Mucosa of rectum (tissue), 2 donors: ENCODE measurements at regions not wholly inside any gene's neighbourhood (a gene's known extent, or its start where the extent isn't known, plus 50 kb on each side); places are given as distances from the start of the nearest gene placed in this dataset.

ENCODE experiments used
- H3K27ac ChIP-seq, 2 donors: one replicate each; pipeline ENCODE4 v1.7.0; 2013; ENCODE audit warnings: inconsistent platforms in 2 of 2, low read depth in 2 of 2, low read length in 2 of 2
- H3K27me3 ChIP-seq, 2 donors: one replicate each; pipeline ENCODE4 v1.7.0; 2013; ENCODE audit warnings: low read length in 2 of 2; ENCODE audit not compliant: control insufficient read depth in 2 of 2, insufficient read depth in 2 of 2
- H3K36me3 ChIP-seq, 2 donors: one replicate each; pipeline ENCODE4 v1.7.0; 2013; ENCODE audit warnings: low read length in 2 of 2; ENCODE audit not compliant: control insufficient read depth in 2 of 2, insufficient read depth in 2 of 2
- H3K4me1 ChIP-seq, 2 donors: one replicate each; pipeline ENCODE4 v1.7.0; 2013; ENCODE audit warnings: low read length in 2 of 2, mild to moderate bottlenecking in 1 of 2; ENCODE audit not compliant: control insufficient read depth in 2 of 2, insufficient read depth in 2 of 2
- H3K4me3 ChIP-seq, 2 donors: one replicate each; pipeline ENCODE4 v1.7.0; 2013; ENCODE audit warnings: low read length in 2 of 2
- H3K9ac ChIP-seq, 2 donors: one replicate each; pipeline ENCODE4 v1.7.0; 2013; ENCODE audit warnings: low read length in 2 of 2, low read depth in 1 of 2, mild to moderate bottlenecking in 1 of 2
- H3K9me3 ChIP-seq, 2 donors: one replicate each; pipeline ENCODE4 v1.7.0; 2013; ENCODE audit warnings: low read length in 2 of 2; ENCODE audit not compliant: control insufficient read depth in 2 of 2
- donor health status: healthy.
- donor health status: Normal muscosa, but diverticular disease.

- H3K9ac ChIP-seq: no peak overlapping the region
- H3K36me3 ChIP-seq: no peaks in the 10 kb centered on the region
- no peaks in the 10 kb centered on the region for H3K4me1 ChIP-seq
- no peaks in the 10 kb centered on the region for H3K9me3 ChIP-seq
- peaks cover 0 to 2% of the 10 kb centered on the region in 2 donors for H3K27me3 ChIP-seq
- no peak overlapping the region for H3K27ac ChIP-seq
- H3K4me3 ChIP-seq: no peak overlapping the region
These were observed 232.1 kb upstream of the F9 start for GRCh38 chrX:139298437-139298836.

GRCh38 chrX:139297638-139298037 lies 232.9 kb upstream of the F9 start:
- Histone ChIP-seq H3K9me3 (no peaks in the 10 kb centered on the region), H3K27ac (no peak overlapping the region), H3K27me3 (no peaks in the 10 kb centered on the region), H3K4me3 (no peak overlapping the region), H3K4me1 (no peaks in the 10 kb centered on the region), H3K36me3 (no peaks in the 10 kb centered on the region), H3K9ac (no peak overlapping the region)

- H3K9ac ChIP-seq: no peak overlapping the region
- H3K36me3 ChIP-seq: no peaks in the 10 kb centered on the region
- no peaks in the 10 kb centered on the region for H3K9me3 ChIP-seq
- H3K4me1 ChIP-seq: no peaks in the 10 kb centered on the region
- H3K27me3 ChIP-seq: no peaks in the 10 kb centered on the region
- H3K27ac ChIP-seq: no peak overlapping the region
- no peak overlapping the region for H3K4me3 ChIP-seq
These were observed 236.5 kb upstream of the F9 start for GRCh38 chrX:139293991-139294390.

GRCh38 chrX:139290310-139290709 lies 240.2 kb upstream of the F9 start:
- Histone ChIP-seq H3K4me3 (no peak overlapping the region), H3K9ac (no peak overlapping the region), H3K36me3 (no peaks in the 10 kb centered on the region), H3K27me3 (no peaks in the 10 kb centered on the region), H3K9me3 (no peaks in the 10 kb centered on the region), H3K27ac (no peak overlapping the region), H3K4me1 (no peaks in the 10 kb centered on the region)

- Histone ChIP-seq H3K36me3 (no peaks in the 10 kb centered on the region), H3K27me3 (no peaks in the 10 kb centered on the region), H3K4me1 (no peaks in the 10 kb centered on the region), H3K9ac (no peak overlapping the region), H3K27ac (peak overlapping the region in 1 of 2 donors; percentile 35), H3K9me3 (no peaks in the 10 kb centered on the region), H3K4me3 (no peak overlapping the region)
These were observed 243.2 kb upstream of the F9 start for GRCh38 chrX:139287155-139287924.

- Histone ChIP-seq H3K27me3 (no peaks in the 10 kb centered on the region), H3K9ac (no peak overlapping the region), H3K4me3 (no peak overlapping the region), H3K36me3 (no peaks in the 10 kb centered on the region), H3K9me3 (no peaks in the 10 kb centered on the region), H3K27ac (peak overlapping the region in 1 of 2 donors; percentile 35), H3K4me1 (no peaks in the 10 kb centered on the region)
These were observed 244.2 kb upstream of the F9 start for GRCh38 chrX:139286342-139286741.

- Histone ChIP-seq H3K36me3 (no peaks in the 10 kb centered on the region), H3K9ac (no peak overlapping the region), H3K9me3 (no peaks in the 10 kb centered on the region), H3K4me3 (no peak overlapping the region), H3K4me1 (no peaks in the 10 kb centered on the region), H3K27ac (no peak overlapping the region), H3K27me3 (no peaks in the 10 kb centered on the region)
These were observed 262.7 kb upstream of the F9 start for GRCh38 chrX:139267851-139268250.

GRCh38 chrX:139246295-139246694 lies 284.2 kb upstream of the F9 start:
- Histone ChIP-seq H3K9me3 (no peaks in the 10 kb centered on the region), H3K27me3 (peaks cover 0 to 2% of the 10 kb centered on the region in 2 donors), H3K4me1 (no peaks in the 10 kb centered on the region), H3K9ac (no peak overlapping the region), H3K4me3 (no peak overlapping the region), H3K27ac (no peak overlapping the region), H3K36me3 (no peaks in the 10 kb centered on the region)

- no peaks in the 10 kb centered on the region for H3K27me3 ChIP-seq
- H3K27ac ChIP-seq: no peak overlapping the region
- H3K4me1 ChIP-seq: no peaks in the 10 kb centered on the region
- no peaks in the 10 kb centered on the region for H3K36me3 ChIP-seq
- H3K9ac ChIP-seq: no peak overlapping the region
- H3K9me3 ChIP-seq: no peaks in the 10 kb centered on the region
- H3K4me3 ChIP-seq: no peak overlapping the region
These were observed 293.4 kb upstream of the F9 start for GRCh38 chrX:139237141-139237540.

GRCh38 chrX:139234898-139235297 lies 295.6 kb upstream of the F9 start:
- H3K9ac ChIP-seq: no peak overlapping the region
- H3K36me3 ChIP-seq: no peaks in the 10 kb centered on the region
- no peaks in the 10 kb centered on the region for H3K9me3 ChIP-seq
- no peak overlapping the region for H3K4me3 ChIP-seq
- no peak overlapping the region for H3K27ac ChIP-seq
- no peaks in the 10 kb centered on the region for H3K4me1 ChIP-seq
- no peaks in the 10 kb centered on the region for H3K27me3 ChIP-seq
